DOHH2 (cell line): ENCODE measurements at regions not wholly inside any gene's neighbourhood (a gene's known extent, or its start where the extent isn't known, plus 50 kb on each side); places are given as distances from the start of the nearest gene placed in this dataset.

Experiments
- H3F3A ChIP-seq: fragments of 200-600 bp; sonication (generic), shearing (Covaris generic); 2 replicates; pipeline ENCODE4 v1.6.0; 2016; ENCODE audit warnings: antibody characterized with exemption, mild to moderate bottlenecking; ENCODE audit not compliant: control insufficient read depth, insufficient read depth
- H3K27ac ChIP-seq: fragments of 200-600 bp; sonication (generic); 2 replicates; pipeline ENCODE4 v1.5.1; 2014; ENCODE audit warnings: low read depth, mild to moderate bottlenecking, low read length, moderate library complexity
- H3K27me3 ChIP-seq: fragments of 200-600 bp; sonication (generic); 2 replicates; pipeline ENCODE4 v1.6.1; 2014; ENCODE audit warnings: mild to moderate bottlenecking, low read length, mixed read lengths; ENCODE audit not compliant: control insufficient read depth
- H3K36me3 ChIP-seq: fragments of 200-600 bp; sonication (generic); 2 replicates; pipeline ENCODE4 v1.6.1; 2014; ENCODE audit warnings: mild to moderate bottlenecking, low read length, moderate library complexity, mixed read lengths; ENCODE audit not compliant: control insufficient read depth
- H3K4me1 ChIP-seq: fragments of 200-600 bp; sonication (generic); 2 replicates; pipeline ENCODE4 v1.6.1; 2014; ENCODE audit warnings: mild to moderate bottlenecking, low read length, mixed read lengths; ENCODE audit not compliant: control insufficient read depth
- H3K4me2 ChIP-seq: fragments of 200-600 bp; sonication (generic); 2 replicates; pipeline ENCODE4 v1.6.0; 2014; ENCODE audit warnings: mild to moderate bottlenecking, low read length, moderate library complexity
- H3K4me3 ChIP-seq: fragments of 200-600 bp; sonication (generic); 2 replicates; pipeline ENCODE4 v1.5.1; 2014; ENCODE audit warnings: mild to moderate bottlenecking, low read length, mixed read lengths
- H3K79me2 ChIP-seq: fragments of 200-600 bp; sonication (generic); 2 replicates; pipeline ENCODE4 v1.6.1; 2014; ENCODE audit warnings: mild to moderate bottlenecking, low read length, mixed read lengths; ENCODE audit not compliant: control insufficient read depth
- H3K9me2 ChIP-seq: fragments of 200-600 bp; sonication (generic); replicated peaks from 2 replicates; pipeline ENCODE4 v1.6.1; 2014; ENCODE audit warnings: mild to moderate bottlenecking, low read length, mixed read lengths; ENCODE audit not compliant: control insufficient read depth
- H3K9me3 ChIP-seq: fragments of 200-600 bp; sonication (generic); 2 replicates; pipeline ENCODE4 v1.6.1; 2014; ENCODE audit warnings: antibody characterized with exemption, low read length, mixed read lengths; ENCODE audit not compliant: control insufficient read depth, insufficient read depth
- H4K20me1 ChIP-seq: fragments of 200-600 bp; sonication (generic); 2 replicates; pipeline ENCODE4 v1.6.0; 2014; ENCODE audit warnings: low read depth, mild to moderate bottlenecking, antibody characterized with exemption, low read length, moderate library complexity; ENCODE audit not compliant: control insufficient read depth, insufficient read depth
- EZH2phosphoT487 ChIP-seq: fragments of 200-600 bp; sonication (generic); IDR thresholded peaks from 2 replicates; pipeline ENCODE4 v1.6.1; 2017; ENCODE audit warnings: borderline replicate concordance, mild to moderate bottlenecking, antibody characterized with exemption, low read length, moderate library complexity, mixed read lengths
- TF ChIP-seq, protein P1 (sequence below): fragments of 200-600 bp; sonication (generic); IDR thresholded peaks from one replicate; pipeline ENCODE4 v1.5.1; 2014; ENCODE audit warnings: antibody characterized with exemption, mild to moderate bottlenecking, low read depth, low read length; ENCODE audit not compliant: poor library complexity, severe bottlenecking

DNA sequence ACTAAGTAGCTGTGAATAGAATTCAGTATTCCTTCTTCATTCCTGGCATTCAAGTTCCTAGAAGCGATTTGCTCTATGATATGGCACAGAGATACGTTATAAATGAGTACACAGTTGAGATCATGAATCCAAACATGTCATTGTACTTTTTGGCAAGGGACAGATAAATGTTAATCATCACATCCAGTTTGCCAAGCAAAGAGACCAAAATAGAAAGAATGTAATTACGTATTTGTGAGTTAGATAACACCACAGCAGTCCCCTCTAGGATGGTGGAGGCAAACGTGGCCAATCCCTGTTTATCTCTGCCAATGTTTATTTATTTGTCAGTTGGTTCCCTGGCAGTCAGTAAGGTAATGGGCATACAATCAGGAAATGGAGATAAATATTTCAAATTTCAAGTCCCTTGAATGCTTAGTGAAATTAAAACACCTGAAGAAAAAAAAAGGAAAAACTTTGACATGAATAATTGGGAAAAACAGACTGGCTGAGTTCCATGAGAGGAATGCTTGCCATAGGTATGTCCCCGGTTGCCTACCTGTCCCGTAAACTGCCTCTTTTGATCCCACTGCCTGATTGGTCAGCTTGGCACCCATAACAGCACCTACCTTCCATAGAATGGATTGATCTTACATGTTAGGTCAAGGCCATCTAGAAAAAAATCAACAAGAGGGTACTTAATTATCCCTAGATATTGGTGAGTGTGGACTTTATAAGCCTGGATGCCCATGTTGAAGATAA, 451.1 kb upstream of the NETO1 start:
- H3K27ac ChIP-seq: no peak overlapping the region
- no peak overlapping the region for H3K4me3 ChIP-seq
- H3K27me3 ChIP-seq: no peaks in the 10 kb centered on the region
- H3K36me3 ChIP-seq: no peaks in the 10 kb centered on the region
- TF ChIP-seq EZH2phosphoT487: no peak
- TF ChIP-seq, protein P1, sequence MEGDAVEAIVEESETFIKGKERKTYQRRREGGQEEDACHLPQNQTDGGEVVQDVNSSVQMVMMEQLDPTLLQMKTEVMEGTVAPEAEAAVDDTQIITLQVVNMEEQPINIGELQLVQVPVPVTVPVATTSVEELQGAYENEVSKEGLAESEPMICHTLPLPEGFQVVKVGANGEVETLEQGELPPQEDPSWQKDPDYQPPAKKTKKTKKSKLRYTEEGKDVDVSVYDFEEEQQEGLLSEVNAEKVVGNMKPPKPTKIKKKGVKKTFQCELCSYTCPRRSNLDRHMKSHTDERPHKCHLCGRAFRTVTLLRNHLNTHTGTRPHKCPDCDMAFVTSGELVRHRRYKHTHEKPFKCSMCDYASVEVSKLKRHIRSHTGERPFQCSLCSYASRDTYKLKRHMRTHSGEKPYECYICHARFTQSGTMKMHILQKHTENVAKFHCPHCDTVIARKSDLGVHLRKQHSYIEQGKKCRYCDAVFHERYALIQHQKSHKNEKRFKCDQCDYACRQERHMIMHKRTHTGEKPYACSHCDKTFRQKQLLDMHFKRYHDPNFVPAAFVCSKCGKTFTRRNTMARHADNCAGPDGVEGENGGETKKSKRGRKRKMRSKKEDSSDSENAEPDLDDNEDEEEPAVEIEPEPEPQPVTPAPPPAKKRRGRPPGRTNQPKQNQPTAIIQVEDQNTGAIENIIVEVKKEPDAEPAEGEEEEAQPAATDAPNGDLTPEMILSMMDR: no peak
- H3K4me2 ChIP-seq: no peak overlapping the region
- H3K9me3 ChIP-seq: no peaks in the 10 kb centered on the region
- H4K20me1 ChIP-seq: no peaks in the 10 kb centered on the region
- H3K79me2 ChIP-seq: no peaks in the 10 kb centered on the region
- H3K9me2 ChIP-seq: no peaks in the 10 kb centered on the region
- H3K4me1 ChIP-seq: no peaks in the 10 kb centered on the region
- H3F3A ChIP-seq: no peaks in the 10 kb centered on the region

DNA sequence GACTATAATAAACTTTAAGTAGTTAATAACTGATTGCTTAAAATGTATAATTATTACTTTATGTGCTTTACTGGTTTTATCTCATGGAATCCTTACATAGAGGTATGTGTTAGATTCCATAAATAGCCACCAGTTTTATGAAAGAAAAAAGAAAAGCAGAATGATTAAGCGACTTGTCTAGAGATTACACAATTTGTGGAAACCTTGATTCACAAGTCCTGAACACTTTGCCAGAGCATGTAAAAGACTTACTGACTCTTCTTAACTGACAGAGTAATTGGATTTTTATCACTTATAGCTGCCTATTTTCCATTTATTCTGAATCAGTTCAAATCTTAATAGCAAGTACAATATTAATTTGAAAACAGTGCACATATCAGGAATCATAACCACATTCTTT, 448.7 kb upstream of the NETO1 start:
- no peaks in the 10 kb centered on the region for H3K9me3 ChIP-seq
- H3K9me2 ChIP-seq: no peaks in the 10 kb centered on the region
- no peaks in the 10 kb centered on the region for H3F3A ChIP-seq
- no peaks in the 10 kb centered on the region for H3K27me3 ChIP-seq
- H3K27ac ChIP-seq: no peak overlapping the region
- H3K79me2 ChIP-seq: no peaks in the 10 kb centered on the region
- no peaks in the 10 kb centered on the region for H3K36me3 ChIP-seq
- no peaks in the 10 kb centered on the region for H3K4me1 ChIP-seq
- no peak overlapping the region for H3K4me3 ChIP-seq
- TF ChIP-seq, protein P1: no peak
- TF ChIP-seq EZH2phosphoT487: no peak
- no peaks in the 10 kb centered on the region for H4K20me1 ChIP-seq
- H3K4me2 ChIP-seq: no peak overlapping the region

DNA sequence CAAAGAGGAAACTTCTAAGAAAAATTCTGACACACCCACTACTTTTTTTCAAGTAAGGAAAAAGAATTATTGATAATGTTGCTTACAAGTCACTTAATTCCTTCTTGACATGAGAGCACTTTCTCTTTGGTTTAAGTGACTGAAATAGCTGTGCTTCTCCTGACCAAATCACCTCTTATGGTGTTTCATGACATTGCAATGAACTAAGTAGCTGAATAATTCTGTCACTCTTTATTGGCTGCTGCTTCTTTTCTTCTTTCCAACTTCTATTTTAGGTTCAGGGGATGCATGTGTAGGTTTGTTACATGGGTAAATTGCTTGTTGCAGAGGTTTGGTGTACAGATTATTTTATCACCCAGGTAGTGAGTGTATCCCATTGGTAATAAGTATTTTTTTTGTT, 447.6 kb upstream of the NETO1 start:
- Histone ChIP-seq H3K27ac (no peak overlapping the region), H3K9me3 (no peaks in the 10 kb centered on the region), H3K9me2 (no peaks in the 10 kb centered on the region), H3K36me3 (no peaks in the 10 kb centered on the region), H3K27me3 (no peaks in the 10 kb centered on the region), H3F3A (no peaks in the 10 kb centered on the region), H3K79me2 (no peaks in the 10 kb centered on the region), H3K4me1 (no peaks in the 10 kb centered on the region), H3K4me3 (no peak overlapping the region), H4K20me1 (no peaks in the 10 kb centered on the region), H3K4me2 (no peak overlapping the region)
- TF ChIP-seq, protein P1: no peak
- TF ChIP-seq EZH2phosphoT487: no peak
